WI38 (cell line): ENCODE measurements at regions not wholly inside any gene's neighbourhood (a gene's known extent, or its start where the extent isn't known, plus 50 kb on each side); places are given as distances from the start of the nearest gene placed in this dataset.

Experiments used
- H3K4me3 ChIP-seq: 2 replicates; pipeline ENCODE4 v1.5.1; 2011; ENCODE audit warnings: low read depth, mild to moderate bottlenecking, control low read depth, low read length
- CTCF ChIP-seq: IDR thresholded peaks from 2 replicates; pipeline ENCODE4 v1.5.1; 2012; ENCODE audit warnings: low read depth, mild to moderate bottlenecking, control low read depth, low read length

GRCh38 chr7:85882335-85882734 is 695.5 kb upstream of the SEMA3D start:
- no peak overlapping the region for H3K4me3 ChIP-seq
- TF ChIP-seq CTCF: no peak

DNA sequence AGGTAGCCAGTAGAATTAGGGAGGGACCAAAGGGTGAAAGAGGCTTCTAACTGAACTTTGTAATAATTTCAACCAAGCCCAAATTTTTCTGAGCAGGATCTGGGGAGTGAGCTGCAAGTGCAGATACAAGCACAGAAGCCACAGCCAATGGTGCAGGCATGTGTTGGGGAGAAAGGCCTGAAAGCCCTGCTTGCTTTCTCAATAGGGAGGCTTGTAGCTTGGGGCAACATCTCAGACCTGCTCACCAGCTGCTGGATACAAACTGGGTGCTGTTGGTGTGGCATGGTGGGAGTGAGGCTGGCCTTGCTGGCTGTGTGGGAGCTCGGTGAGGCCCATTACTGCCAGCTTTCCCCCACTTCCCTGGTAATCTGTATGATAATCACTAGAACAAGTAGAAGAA is 688.5 kb upstream of the SEMA3D start:
- TF ChIP-seq CTCF: no peak
- no peak overlapping the region for H3K4me3 ChIP-seq

GRCh38 chr7:85866540-85866939 is 679.7 kb upstream of the SEMA3D start:
- TF ChIP-seq CTCF: no peak
- H3K4me3 ChIP-seq: no peak overlapping the region

DNA sequence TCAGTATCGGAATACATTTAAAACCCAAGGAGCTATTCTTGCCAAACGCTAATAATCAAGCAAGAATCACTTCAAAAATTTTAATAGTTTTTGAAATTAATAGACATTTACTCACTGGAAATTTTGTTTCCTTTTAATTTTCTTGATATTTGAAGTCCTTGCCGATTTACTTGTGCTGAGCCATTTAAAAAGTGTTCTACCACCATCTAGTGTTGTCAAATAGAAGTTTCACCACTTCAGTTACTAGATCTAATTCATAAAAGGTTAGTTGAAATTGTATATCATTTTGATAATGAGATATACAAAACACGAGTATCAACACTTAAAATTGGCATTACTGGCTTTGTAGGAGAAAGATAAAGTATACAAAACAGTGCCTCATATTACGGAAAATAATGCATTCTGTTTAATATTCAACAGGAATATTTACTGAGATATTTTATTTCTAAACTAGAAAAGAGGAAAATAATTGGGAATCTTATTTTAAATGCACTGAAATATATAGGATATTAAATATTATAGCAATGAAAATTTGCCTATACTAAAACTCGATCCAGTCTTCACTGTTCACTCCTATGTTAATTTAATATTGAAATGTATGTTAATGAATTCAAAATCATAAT is 664.8 kb upstream of the SEMA3D start:
- no peak overlapping the region for H3K4me3 ChIP-seq
- TF ChIP-seq CTCF: no peak

- no peak for TF ChIP-seq CTCF
Observed at GRCh38 chr7:85850381-85850780, 663.5 kb upstream of the SEMA3D start.

DNA sequence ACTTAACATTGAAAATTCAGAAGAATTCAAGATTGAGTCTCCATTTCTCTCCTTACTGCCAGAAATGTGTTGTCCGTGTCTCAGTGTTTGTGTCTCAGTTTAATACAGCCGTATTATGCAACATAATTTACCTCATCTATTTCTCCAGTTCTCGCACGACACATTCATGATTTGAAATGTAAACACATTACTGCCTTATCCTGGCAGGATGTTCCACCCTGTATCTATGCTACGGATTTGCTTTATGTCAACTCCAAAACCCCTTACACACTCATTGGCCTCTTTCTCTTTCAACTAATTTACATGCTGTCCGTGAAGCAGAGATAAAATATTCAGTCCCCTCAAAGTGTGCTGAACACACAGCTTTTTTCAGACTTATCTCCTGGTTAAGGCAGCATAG is 653.7 kb upstream of the SEMA3D start:
- H3K4me3 ChIP-seq: no peak overlapping the region
- TF ChIP-seq CTCF: no peak

More at GRCh38 chr7:85850381-85850780, 663.5 kb upstream of the SEMA3D start:
- H3K4me3 ChIP-seq: no peak overlapping the region

DNA sequence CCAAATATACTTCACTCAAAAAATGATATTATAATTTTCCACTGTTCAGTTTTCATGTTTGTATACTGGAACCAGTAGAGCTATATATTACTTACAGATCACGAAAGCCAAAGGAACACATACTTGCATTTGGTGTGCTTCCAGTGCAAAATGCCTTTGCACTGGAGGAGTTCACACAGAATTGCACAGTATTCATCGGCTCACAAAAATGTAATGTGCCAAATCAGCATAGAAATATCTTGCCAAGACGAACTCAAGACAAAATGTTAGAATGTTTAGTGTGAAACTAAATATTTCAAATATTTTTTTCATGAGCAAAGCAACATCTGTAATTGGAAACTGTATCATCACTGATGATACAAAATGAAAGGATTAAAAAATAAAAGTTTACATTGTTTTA is 646.2 kb upstream of the SEMA3D start:
- TF ChIP-seq CTCF: no peak
- no peak overlapping the region for H3K4me3 ChIP-seq
